ENCODE measurements at regions not wholly inside any gene's neighbourhood (a gene's known extent, or its start where the extent isn't known, plus 50 kb on each side); places are given as distances from the start of the nearest gene placed in this dataset.

GRCh38 chr2:118611691-118612090, 235.8 kb downstream of the EN1 start:
- TF ChIP-seq POLR2A (IDR thresholded peaks at IDR 0.05) (no peak), CTCF (IDR thresholded peaks at IDR 0.05) (no peak)

Measured in esophagus squamous epithelium (tissue), 4 donors.